Lower leg skin (tissue), 3 donors: ENCODE measurements at regions not wholly inside any gene's neighbourhood (a gene's known extent, or its start where the extent isn't known, plus 50 kb on each side); places are given as distances from the start of the nearest gene placed in this dataset.

Experiments used
- CTCF ChIP-seq, 3 donors: fragments of 450-650 bp; IDR thresholded peaks; one replicate each; pipeline ENCODE4 v1.5.1; 2016; ENCODE audit warnings: antibody characterized with exemption in 3 of 3, mild to moderate bottlenecking in 3 of 3, moderate library complexity in 2 of 3
- POLR2A ChIP-seq, 2 donors: fragments of 450-650 bp; IDR thresholded peaks; one replicate each; pipeline ENCODE4 v1.6.1; 2016 to 2017; ENCODE audit warnings: antibody characterized with exemption in 2 of 2, mild to moderate bottlenecking in 1 of 2, moderate library complexity in 1 of 2

- TF ChIP-seq POLR2A (IDR thresholded peaks at IDR 0.05) (no peak), CTCF (IDR thresholded peaks at IDR 0.05) (no peak)
Measured at GRCh38 chr15:62477929-62478328, 312.8 kb upstream of the C2CD4B start.
